Stimulated activated CD8-positive, alpha-beta memory T cell treated with anti-CD3 and anti-CD28 coated beads, Interleukin-4, amount 100 ng/mL, for 4 hours (primary cell): ENCODE measurements at regions not wholly inside any gene's neighbourhood (a gene's known extent, or its start where the extent isn't known, plus 50 kb on each side); places are given as distances from the start of the nearest gene placed in this dataset.

Experiments used
- DNase-seq, 2 donors: peaks; one replicate each; pipeline ENCODE4 v3.0.0-alpha.2; 2020; ENCODE audit warnings: low read depth in 2 of 2, low spot score in 1 of 2

GRCh38 chr10:29760138-29760900, 125.5 kb upstream of the SVIL start:
- no peak for DNase-seq

DNA sequence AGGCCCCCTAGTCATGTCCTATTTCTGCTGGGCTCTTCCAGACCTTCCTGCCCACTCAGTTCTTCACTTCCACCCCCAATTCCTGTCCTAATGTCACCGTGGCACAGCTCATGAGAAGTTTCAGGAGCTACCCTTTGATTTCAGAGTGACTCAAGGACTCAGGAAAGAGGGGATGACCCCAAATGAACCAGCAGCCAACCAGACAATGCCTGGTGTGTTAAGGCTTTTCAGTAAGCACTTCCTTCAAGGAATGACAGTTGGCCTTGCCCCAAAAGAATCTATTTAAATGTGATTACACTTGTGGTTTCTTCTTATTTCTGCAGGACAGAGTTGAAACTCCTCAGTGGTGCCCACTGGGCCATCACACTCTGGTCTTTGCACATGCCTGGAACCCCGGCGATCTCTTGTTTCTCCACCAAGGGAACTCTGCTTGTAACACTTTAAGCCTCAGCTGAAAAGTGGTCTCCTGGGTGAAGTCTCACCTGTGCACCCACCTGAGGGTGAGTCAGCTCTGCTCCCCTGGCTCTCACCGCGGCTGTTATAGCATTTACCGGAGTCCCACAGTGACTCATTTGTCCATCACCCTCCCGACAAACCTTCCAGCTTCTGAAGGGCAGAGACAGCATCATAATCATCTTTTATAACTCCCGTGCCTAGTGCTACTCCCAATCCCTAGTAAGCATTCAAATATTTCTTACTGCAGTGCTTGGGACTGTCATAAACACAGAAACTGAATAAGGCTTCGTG, 123.0 kb upstream of the SVIL start:
- DNase-seq: no peak

DNA sequence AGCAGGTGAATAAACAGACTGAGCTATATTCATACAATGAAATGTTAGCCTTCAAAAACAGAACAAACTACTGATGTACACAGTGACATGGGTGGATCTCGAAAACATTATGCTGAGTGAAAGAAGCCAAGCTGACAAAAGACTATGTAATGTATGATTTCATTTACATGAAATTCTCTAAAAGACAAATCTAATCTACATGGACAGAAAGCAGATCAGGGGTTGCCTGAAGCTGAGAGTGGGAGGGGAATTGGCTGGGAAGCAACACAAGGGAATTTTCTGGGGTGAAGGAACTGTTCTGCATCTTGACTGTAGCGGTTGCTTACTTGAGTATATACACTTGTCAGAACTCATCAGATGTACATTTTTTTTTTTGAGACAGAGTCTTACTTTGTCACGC, 121.7 kb upstream of the SVIL start:
- DNase-seq: no peak

DNA sequence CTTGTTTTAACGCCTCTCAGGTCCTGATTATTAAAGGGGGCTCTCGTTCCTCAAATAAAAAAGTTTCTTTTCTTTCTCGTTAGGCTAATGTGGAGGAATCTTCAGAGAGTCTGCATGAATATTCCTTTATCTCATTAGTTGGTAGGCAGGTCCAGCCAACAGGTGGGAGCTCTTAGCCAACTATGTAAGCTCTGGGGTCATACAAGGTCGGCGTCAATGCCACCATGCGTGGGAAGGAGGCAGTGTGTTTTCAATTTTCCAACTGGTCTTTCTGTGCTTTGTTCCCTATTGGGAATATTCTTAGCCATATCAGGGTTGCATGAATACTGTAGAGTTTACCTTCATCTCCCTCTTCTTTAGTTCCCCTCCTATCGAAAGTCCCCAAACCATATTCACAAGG, 118.5 kb upstream of the SVIL start:
- no peak for DNase-seq

DNA sequence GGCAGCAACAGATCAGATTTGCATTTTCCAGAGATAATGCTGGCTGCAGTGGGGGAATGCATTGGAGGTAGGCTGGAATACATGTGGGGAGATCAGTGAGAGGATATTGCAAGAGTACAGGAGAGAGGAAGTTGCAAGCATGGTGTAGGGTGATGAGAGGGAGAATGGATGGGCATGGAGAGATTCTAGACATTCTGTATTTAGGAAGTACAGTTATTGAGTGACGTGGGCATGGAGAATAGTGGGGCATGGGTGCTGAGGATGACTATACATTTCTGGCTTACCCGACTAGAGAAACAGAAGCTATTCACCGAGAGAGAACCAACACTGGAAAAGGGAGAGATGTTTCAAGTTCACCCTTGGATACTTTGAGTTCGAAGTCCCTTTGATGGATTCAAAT, 116.9 kb upstream of the SVIL start:
- no peak for DNase-seq

- no peak for DNase-seq
These were observed 116.5 kb upstream of the SVIL start for GRCh38 chr10:29751240-29751639.

DNA sequence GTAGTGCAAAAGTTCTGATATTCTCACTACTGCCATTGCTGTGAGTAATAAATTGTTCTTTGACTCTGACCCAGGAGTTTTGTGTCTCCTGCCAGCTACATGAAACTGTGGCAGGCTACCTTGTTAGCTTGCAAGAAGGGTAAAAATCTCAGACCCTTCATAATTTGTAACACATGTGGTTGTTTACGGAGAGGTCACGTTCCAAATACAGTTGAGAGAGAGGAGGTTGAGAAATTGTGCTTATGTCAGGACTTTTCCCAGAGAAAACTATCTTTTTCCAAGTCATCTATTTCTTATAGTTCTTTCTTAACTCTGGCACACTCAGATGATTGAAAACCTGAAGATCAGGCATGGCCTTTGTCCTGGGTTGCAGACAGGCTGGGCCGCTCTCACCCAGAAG, 114.4 kb upstream of the SVIL start:
- no peak for DNase-seq

- no peak for DNase-seq
These were observed 113.4 kb upstream of the SVIL start for GRCh38 chr10:29748109-29748650.

- no peak for DNase-seq
These were observed 111.5 kb upstream of the SVIL start for GRCh38 chr10:29746080-29746797.

DNA sequence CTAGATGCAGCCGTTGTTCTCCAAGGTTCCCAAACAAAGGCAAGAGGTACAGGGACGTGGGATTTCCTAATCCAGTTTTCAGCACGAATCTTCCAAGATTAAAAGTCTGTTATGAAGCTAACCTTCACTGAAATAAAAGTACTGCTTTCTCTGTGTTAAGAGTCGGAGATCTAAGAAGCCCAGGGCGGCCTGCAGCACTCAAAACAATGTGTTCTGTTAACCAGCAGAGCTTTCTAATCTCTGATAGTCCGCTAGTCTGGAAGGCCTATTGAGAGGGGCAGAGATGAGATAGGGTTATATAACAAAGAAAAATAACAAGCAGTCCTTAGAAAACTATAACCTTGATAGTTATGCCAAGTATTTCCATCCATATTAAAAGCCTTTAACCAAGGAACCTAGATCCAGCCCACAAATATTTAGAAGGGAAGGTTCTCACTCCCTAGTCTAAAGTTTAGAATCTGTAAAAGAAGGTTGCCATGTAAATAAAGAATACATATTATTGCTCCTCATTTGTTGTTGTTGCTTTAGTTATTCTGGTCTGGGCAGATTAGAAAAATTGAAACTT, 106.3 kb upstream of the SVIL start:
- DNase-seq: no peak

DNA sequence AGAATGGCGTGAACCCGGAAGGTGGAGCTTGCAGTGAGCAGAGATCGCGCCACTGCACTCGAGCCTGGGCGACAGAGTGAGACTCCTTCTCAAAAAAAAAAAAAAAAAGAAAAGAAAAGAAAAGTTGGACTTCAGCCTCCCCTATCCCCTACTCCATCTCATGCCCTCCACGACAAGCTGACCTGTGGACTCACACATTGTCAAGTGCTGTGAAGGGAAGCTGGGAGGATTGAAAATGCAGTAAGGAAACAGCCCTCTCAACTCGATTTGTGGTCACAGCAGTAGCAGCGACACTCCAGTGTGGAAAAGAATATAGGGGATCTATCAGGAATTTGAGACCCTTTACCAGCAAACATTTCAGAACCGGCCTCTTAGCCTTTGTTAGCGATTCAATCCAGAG, 103.6 kb upstream of the SVIL start:
- DNase-seq: no peak

GRCh38 chr10:29737074-29737593, 102.4 kb upstream of the SVIL start:
- DNase-seq: no peak

DNA sequence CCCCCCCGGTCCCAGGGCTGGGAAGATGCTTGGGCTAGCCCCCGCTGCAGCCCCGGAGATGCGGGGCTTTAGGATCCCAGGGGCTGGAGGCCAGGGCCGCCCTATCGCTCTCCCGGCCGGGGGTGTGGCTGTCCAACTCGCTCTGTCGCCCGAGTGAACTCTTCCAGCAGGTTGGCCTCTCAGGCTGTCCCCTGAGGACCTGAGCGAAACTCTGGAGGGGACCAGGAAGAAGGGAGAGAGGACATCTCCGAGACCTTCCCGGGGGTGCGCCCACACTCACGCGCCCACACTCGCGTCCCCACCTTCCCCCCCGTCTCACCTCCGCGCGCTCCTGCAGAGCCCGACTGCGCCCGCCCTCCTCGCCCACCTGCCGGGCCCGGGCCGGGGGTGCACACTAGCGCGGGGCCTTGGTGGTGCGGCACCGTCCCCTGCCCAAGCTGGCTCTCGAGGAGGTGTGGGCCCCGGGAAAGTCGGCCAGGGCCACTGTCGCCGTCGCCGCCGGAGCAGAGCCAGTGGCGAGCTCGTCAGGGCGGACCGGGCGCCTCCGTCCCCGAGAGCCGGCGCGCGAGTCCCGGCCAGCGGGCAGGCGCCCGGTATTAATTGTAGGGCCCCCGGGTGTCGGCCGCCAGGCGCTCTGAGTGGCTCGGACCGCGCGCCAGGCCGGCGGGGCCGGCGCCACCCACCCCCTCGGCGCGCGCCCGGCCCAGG, 101.7 kb upstream of the SVIL start:
- DNase-seq: no peak

GRCh38 chr10:29735628-29736365, 101.0 kb upstream of the SVIL start:
- DNase-seq: peak; percentile 68 to 74

GRCh38 chr10:29734962-29735627, 100.3 kb upstream of the SVIL start:
- DNase-seq: no peak

- no peak for DNase-seq
These were observed 99.8 kb upstream of the SVIL start for GRCh38 chr10:29734640-29734961.

GRCh38 chr10:29733323-29733722, 98.6 kb upstream of the SVIL start:
- DNase-seq: no peak

DNA sequence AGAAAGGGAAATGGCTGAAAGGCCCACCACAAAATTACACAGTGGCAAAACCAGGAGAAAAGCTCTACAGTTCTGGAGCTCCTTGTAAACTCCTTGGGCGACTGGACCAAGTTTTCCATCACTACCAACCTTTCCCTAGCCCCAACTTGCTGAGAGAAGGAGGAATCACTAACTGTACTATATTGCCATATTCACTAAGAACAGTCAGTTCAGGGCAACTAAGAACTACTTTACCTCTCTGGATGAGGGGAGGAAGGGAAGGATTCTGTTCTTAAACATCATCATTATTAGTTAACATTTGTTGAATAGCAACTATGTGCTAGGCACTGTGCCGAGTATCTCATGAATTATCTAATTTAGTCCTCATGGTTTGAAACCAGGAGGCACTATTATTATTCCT, 98.1 kb upstream of the SVIL start:
- no peak for DNase-seq

DNA sequence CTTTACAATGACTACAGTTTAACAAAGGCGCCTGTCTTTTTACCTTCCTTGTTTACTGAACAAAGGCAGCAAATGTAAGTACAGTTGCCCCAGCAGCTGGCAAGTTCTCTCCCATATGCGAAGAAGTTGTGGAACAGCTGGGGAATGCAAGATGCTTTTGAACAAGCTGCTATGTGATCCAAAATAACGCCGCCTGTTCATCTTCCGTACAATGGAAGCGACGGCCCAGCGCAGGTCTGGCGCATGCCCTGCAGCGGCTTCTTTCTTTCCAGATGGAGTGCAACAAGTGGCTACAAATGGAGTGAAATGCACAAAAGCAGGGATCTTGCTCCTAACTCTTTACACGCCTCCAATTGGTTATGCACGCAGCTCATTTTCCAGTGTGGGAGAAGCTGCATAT, 97.0 kb upstream of the SVIL start:
- no peak for DNase-seq

DNA sequence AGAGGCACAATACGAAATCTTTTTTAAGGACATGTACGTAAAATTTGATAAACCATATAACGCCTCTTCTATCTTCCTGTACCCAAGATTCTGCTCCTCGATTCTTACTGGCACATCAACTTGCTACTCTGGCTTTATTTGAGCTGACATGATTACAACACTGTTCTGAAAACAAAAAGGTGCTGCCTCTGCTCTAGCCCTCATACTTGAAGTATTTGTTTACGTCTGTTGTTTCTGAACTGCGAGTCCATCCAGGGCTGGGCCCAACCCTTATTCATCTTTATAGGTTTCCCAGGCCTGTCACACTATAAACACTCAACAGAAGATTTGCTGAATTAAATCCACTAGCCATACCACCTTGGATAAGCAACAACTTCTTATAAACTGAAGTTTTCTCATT, 96.2 kb upstream of the SVIL start:
- DNase-seq: no peak
